GM19395 (cell line): ENCODE measurements at regions not wholly inside any gene's neighbourhood (a gene's known extent, or its start where the extent isn't known, plus 50 kb on each side); places are given as distances from the start of the nearest gene placed in this dataset.

Experiments used
- ATAC-seq: cut with Tn5 transposase; IDR thresholded peaks from one replicate; pipeline ENCODE4 v1.9.1; 2021; ENCODE audit warnings: mild to moderate bottlenecking, moderate library complexity; ENCODE audit not compliant: unreplicated experiment

DNA sequence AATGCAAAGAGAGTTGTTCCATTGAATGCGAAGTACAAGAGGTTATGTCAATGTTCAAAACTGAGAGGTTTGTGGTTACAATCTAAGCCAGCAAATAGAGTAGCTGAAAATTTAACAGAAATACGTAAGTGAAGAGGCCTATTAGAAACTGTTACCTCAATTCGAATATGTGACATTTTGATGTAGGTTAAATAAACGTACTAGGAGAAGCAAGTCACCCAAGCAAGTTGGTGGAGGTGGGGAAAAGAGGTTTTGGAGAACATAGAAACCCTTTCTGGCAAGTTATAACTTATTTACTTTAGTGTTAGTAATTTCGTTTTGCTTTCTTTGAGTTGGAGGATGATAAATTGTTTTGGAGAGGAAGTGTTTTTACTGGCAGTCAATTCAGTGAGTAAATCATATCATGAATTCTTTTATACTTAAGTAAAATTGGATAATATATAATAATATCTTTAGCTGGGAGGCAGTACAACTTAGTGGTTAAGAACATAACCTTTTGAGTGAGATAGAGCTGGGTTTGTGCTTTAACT lies 91.2 kb upstream of the NAALADL2 start:
- ATAC-seq, result no peak

DNA sequence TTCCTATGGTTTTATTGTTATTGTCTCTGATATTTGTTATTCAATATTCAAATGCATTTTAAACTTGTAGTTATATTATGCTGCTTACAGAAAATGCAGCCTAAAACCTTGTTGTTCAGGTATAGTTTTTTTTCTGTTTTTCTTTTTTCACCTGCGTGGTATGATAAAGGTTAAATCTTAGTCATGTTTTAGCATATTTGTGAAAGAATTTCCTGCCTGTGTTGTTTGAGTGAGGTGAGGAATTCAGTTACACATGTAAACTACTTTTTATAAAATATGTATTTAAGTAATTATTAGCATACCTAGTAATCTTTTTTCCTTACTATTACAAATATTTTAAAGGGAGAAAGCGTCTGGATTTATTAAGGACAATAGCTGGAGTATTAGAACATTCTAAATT lies 90.0 kb upstream of the NAALADL2 start:
- no peak for ATAC-seq

DNA sequence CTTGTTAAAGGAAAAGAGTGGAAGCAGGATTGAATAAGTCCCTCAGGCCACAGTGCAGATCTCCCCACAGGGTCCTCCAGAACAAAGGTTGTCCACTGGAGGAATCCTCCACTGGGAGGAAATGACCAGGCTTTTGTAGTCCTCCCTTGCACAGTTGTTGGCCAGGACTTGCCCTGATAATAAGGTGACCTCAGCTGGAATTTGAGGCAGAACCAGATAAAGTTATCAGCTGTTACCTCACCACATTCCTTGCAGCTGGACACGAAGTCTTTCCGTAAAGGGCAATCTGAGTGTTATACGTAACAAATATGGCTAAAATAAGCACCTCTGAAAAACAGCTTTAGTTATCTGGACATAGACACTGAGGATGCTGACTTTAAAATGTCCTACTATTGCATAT lies 83.5 kb upstream of the NAALADL2 start:
- no peak for ATAC-seq

DNA sequence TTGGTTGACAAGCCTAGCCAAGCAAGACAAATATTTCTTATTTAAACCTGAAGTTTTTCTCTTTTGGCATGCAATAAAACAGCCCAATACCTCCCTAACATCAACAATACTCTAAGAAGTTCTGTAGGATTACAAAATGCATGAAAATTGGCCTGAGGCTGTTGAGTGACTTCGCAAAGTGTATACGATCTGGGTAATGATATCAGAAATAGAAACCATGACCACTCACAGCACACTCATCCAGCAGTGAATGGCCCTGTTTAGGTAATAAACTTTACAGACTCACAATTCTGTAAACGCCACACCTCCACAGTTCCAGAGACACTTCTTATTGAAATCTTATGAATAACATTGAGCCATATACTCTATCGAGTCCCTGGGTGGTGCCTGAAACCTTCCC lies 83.0 kb upstream of the NAALADL2 start:
- ATAC-seq, result no peak

DNA sequence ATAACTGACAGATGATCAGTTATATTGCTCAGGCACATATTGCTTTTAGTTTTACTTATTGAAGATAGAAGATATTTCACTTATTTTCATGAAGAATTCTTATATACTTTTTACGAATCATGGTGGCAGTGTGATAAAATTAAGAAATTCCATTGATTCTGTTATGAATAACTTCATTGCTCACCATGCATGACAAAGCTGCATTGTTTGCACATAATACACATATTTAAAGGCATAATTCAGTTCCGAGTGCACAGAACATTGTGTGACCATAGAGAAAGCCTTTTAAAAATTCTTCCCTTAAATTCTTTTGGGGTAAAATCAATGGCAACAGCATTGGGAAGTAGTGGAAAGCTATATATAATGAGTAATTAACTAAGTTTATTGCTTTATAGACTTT lies 82.5 kb upstream of the NAALADL2 start:
- no peak for ATAC-seq

DNA sequence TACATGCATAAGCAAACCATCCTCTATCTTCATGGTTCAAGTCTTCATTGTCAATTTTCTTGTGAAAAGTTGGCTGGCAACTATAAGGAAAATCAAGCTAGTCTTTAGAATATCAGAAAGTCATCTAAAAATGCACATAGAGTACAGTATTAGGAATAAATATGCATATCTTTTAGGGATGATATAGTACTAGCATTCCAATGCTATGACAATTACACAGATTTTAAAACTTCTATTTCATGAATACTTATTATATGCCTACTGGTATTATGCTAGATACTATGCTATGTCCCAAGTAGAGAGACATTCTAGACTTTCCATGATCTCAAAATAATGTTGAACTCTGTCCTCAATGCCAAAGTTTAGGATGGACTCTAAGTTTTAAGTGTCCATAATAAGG lies 81.3 kb upstream of the NAALADL2 start:
- no peak for ATAC-seq

DNA sequence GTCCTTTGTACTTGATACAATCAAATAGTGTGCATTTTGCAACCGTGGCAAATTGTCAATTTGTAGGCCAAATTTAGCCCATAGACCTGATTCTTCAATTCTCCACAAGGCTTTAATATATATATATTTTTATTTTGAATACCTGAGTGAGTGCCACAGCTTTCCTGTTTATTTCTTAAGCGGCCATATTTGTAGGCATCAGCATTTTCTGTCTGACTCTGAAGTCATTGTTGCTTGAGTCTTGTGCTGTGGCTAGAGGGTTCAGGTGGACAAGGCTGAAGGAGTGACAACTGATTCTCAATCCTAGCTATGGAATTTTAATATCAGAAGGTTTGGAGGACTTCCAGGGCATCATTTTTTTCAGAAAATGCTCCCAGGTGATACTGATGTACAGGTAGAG lies 75.6 kb upstream of the NAALADL2 start:
- ATAC-seq, result no peak

DNA sequence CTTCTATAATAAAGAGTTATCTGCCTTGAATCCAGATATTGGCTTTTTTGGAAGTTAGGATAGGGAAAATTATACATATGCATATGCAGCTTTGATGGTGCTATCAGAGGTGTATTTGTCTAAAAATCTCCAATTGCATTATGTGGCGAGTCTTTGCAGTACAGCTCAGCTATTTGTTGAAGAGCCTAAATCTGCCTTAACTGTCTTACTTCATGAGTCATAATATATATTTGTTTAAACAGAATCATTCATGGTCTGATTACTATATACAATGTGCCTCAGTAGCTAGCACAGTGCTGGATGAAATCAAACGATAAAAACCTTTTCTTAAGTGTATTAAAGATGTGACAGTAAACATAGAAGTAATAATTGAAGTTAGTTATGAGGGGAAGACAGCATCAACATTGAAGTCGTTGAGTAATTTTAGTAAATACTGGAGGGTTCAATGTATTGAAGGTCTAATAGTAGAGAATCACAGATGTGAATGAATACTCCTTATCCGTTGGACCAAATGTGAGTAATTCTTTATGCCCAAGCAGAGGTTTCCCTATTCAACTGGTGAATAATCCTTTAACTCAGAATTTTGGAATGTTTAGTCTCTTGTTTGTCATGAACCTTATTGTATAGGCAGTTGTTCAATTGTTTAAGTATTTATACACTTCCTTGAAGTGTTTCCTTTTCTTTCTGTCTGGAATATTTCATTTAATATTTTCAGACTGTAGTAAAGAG lies 74.8 kb upstream of the NAALADL2 start:
- ATAC-seq, result no peak

DNA sequence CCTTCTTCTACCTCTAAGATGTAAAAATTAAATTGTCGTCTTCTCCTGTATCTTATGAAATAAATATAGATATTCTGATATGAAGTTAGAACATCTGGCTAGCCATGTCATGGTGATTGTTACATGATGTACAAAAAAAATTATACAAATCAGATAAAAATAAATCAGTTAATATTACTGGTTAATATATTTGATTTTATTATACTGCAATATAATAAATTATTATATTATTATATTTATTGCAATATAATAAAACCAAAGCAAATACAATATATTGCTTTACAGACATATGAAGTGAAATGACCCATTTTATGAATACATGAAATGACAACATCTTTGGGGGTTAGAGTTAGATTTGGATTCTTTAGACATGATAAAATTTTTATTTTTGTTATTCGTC lies 72.3 kb upstream of the NAALADL2 start:
- ATAC-seq, result no peak

DNA sequence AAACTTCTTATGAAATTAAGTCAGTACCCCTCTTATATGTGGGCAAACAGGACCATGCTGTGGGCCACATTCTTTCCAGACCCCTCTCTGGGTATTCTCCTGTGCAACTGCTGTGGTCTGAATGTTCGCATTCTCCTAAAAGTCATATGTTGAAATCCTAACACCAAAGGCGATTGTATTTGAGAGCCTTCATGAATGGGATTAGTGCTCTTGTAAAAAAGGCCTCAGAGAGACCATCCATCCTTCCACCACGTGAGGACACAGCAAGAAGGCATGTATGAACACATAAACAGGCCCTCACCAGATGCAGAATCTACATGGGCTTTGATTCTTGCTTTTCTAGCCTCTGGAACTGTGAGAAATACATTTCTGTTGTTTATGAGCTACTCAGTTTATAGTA lies 68.0 kb upstream of the NAALADL2 start:
- no peak for ATAC-seq

DNA sequence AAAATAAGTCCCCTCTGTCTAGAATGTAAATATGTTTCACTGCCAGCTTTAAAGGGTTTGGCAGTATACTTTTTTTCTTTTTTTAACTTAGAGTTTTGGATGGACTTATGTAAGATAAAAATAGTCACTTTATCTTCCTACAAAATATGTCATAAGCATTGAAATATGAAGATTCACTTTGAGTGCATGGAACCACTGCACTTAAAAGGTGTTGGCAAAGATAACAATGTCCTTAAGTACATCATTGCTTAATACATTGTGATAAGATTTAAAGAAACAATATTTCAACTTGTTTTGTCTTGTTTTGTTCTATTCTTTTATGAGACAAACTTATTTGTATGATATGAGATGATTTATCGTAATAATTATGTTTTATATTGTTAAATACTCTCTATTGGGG lies 66.3 kb upstream of the NAALADL2 start:
- ATAC-seq, result no peak
